Coronary artery (tissue), 2 donors: ENCODE measurements at regions not wholly inside any gene's neighbourhood (a gene's known extent, or its start where the extent isn't known, plus 50 kb on each side); places are given as distances from the start of the nearest gene placed in this dataset.
"Not testable (repeated sequence)": the region's sequence is repeated elsewhere in the genome, so short reads cannot be mapped to it uniquely, and the experiment has no call there.

Experiments
- DNase-seq: peaks from one replicate; pipeline ENCODE4 v3.0.0-alpha.2; 2017; ENCODE audit warnings: low spot score
- H3K27ac ChIP-seq, 2 donors: fragments of 200-600 bp; sonication (generic); one replicate each; pipeline ENCODE4 v1.5.1; 2016 to 2019
- H3K4me3 ChIP-seq: fragments of 200-600 bp; sonication (generic); 2 replicates; pipeline ENCODE4 v1.5.1; 2016; ENCODE audit warnings: mild to moderate bottlenecking, moderate library complexity
- CTCF ChIP-seq: fragments of 200-600 bp; sonication (generic); IDR thresholded peaks from one replicate; pipeline ENCODE4 v1.5.1; 2019; ENCODE audit warnings: antibody characterized with exemption

- Histone ChIP-seq H3K4me3 (no peak overlapping the region), H3K27ac (no peak overlapping the region)
- no peak for DNase-seq
- TF ChIP-seq CTCF: no peak
Measured at GRCh38 chr4:110424144-110424543, 51.8 kb upstream of the ENPEP start.

GRCh38 chr4:110418641-110419040, 57.3 kb upstream of the ENPEP start:
- DNase-seq: no peak
- Histone ChIP-seq H3K27ac (no peak overlapping the region), H3K4me3 (no peak overlapping the region)
- no peak for TF ChIP-seq CTCF

GRCh38 chr4:110417136-110417535, 58.8 kb upstream of the ENPEP start:
- no peak for TF ChIP-seq CTCF
- Histone ChIP-seq H3K27ac (no peak overlapping the region), H3K4me3 (no peak overlapping the region)
- DNase-seq: no peak

DNA sequence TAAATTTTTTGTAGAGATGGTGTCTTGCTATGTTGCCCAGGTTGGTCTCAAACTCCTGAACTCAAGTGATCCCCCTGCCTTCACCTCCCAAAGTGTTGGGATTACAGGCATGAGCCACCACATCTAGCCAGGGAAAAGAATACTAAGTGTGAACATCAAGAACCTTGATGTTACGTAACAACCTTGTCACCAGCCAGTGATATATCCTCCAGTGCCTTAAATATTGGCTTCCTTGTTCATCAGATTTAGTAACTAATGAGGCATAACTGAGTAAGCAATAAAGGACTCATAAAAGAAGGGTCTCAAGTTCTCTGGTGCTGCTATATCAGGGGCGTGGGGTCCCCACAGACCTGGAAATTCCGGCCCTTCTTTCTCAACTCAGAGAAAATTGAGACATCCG, 60.5 kb upstream of the ENPEP start:
- no peak for TF ChIP-seq CTCF
- no peak overlapping the region for H3K4me3 ChIP-seq
- no peak overlapping the region for H3K27ac ChIP-seq
- DNase-seq: no peak

DNA sequence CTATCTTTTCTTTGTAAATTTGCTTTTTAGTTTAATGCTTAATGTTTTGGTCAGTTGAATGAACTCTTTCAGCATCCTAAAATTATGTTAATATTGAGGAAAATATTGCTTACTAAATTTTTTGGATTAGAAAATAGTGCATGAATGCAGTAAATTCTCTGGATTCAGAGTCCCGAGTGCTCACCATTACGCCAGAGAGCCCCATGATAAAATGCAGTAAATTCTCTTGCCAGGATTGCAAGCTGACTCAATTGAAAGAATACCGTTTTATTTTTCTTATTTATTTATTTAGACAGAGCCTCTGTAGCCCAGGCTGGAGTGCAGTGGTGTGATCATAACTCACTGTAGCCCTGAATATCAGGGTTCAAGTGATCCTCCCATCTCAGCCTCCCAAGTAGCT, 60.9 kb upstream of the ENPEP start:
- no peak for DNase-seq
- no peak overlapping the region for H3K27ac ChIP-seq

GRCh38 chr4:110414561-110414920, 61.4 kb upstream of the ENPEP start:
- H3K27ac ChIP-seq: no peak overlapping the region
- no peak for TF ChIP-seq CTCF
- DNase-seq: no peak
- H3K4me3 ChIP-seq: no peak overlapping the region

More for the DNA sequence above, 60.9 kb upstream of the ENPEP start:
- no peak overlapping the region for H3K4me3 ChIP-seq
- TF ChIP-seq CTCF: no peak

DNA sequence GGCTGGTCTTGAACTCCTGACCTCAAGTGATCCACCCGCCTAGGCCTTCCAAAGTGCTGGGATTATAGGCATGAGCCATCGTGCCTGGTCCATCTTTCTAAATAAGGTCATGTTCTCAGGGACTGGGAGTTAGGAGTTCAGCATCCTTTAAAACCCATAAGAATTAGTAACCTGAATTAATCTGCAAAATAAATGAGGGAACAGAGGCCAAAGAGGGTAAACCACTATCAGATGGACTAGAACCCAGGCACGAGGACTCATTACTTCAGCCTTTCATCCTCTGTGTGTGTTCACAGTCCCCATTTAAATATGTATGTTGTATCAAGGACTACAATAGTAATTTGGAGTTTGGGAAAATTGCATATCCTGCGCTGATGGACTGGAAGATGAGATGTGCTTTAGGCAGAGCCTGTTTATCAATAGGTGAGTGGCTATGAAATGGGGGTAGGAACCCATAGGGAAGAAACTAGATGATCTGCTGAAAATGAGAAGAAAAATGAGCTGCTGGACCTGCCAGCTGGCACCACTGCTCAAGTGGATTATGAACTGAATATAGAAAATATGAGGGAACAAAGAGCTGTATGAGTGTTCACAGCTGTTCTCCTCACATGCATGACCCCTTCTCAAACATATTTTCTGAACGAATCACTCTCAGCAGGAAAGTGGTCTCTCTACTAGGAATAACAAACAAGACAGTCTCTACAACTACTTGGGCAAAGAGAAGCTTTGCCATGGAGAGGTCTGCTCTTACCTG, 62.0 kb upstream of the ENPEP start:
- not testable (repeated sequence) for DNase-seq, H3K4me3 ChIP-seq, H3K27ac ChIP-seq
